G401 (cell line): ENCODE measurements at regions not wholly inside any gene's neighbourhood (a gene's known extent, or its start where the extent isn't known, plus 50 kb on each side); places are given as distances from the start of the nearest gene placed in this dataset.

Experiments used
- DNase-seq: peaks from one replicate; pipeline ENCODE4 v3.0.0-alpha.2; 2015; ENCODE audit warnings: low spot score
- in situ Hi-C: cut with HindIII; loops from 2 replicates; pipeline ENCODE4 v1.10.0; 2016; ENCODE audit warnings: low sequenced_read_pairs, mixed read lengths

DNA sequence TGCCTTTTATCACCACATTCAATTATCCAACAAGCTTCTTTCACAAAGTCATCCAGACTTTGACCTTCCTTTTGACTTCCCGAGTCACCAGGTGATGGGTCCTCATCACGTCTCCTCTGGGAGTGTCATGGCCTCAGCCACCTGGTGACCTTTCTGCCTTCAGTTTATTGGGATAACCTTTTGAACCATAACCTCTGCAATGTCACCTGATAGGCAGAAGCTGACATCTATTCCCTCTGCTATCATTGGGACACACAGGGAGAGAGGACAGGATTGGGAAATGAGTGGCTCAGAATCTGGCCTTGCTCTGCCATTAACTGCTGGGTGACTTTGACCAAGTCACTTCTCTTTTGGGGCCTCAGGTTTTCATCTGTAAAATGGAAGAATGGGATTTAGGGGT lies 388.7 kb downstream of the NUAK1 start:
- in situ Hi-C loops, result no loop called here
- DNase-seq, result no peak

DNA sequence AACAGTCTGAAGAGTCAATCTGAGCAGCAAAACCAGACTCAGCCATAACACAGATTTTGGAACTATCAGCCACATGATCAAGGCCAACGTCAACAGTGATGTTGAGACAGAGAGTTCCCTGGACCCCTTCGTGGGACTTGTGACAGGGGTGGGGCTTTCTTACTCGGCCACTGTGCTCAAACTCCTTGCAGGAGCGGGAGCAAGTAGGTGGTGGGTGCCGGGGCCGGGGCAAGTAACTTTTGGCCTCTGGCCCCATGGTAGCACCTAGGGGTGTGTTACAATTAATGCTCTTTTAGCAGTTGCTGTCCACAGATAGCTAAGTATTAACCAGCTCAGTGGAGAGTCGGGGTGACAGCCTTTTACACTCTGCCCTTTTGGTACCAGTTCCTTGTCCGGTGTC lies 384.4 kb downstream of the NUAK1 start:
- in situ Hi-C loops, result no loop called here
- DNase-seq, result no peak

DNA sequence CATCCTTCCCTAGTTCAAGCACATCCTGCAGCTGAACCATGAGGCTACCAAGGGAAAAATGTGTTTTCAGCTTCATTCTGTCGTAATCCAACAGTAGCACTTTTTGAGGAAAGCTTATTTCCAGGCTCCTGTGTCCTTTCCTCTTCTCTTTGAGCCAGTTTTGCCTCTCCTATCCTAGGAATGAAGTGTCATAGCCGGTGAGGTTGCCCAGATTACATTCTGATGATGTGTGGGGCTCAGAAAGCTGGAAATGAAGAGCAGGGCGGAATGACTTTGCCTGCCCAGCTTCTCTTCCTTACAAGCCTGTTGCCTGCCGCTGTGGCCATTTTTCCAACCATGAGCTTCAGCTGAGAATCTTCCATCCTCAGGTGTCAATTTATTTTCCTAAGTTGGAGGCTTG lies 381.8 kb downstream of the NUAK1 start:
- in situ Hi-C loops, result no loop called here
- DNase-seq, result no peak

DNA sequence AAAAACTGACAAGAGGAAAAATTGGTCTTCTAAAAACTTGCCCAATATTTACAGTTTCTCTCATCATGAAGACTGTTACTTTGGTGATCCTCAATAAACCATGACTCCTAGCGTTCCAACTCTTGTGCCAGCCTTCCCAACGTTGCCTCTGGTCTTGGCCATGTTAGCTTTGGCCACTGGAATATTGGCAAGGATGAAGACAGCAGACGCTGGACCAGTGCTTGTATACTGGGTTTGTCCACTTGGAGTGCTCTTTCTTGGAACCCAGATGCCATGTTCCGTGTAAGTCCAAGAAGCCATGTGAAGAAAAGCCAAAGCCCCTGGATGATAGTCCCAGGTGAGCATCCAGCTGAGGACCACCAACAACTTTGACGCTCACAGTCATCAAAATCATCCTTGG lies 379.6 kb downstream of the NUAK1 start:
- DNase-seq, result no peak
- in situ Hi-C loops, result no loop called here

DNA sequence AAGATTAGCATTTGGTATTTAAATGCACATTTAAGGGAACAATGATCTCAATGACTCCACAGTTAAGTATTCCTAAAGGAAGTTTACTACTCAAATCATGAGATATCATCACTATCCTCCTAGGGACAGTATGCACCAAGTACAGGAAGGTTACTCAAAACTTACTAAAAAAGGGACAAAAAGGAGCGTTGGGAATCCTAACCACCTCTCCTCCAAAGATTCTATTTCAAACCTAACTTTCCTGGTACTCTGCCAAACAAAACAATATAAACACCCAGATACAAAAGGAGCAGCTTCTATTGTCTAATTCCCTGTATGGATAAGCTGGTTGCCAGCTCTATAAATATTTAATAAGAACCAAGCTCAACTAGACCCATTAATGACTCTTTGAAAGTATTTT lies 377.7 kb downstream of the NUAK1 start:
- no peak for DNase-seq
- in situ Hi-C loops, result no loop called here

DNA sequence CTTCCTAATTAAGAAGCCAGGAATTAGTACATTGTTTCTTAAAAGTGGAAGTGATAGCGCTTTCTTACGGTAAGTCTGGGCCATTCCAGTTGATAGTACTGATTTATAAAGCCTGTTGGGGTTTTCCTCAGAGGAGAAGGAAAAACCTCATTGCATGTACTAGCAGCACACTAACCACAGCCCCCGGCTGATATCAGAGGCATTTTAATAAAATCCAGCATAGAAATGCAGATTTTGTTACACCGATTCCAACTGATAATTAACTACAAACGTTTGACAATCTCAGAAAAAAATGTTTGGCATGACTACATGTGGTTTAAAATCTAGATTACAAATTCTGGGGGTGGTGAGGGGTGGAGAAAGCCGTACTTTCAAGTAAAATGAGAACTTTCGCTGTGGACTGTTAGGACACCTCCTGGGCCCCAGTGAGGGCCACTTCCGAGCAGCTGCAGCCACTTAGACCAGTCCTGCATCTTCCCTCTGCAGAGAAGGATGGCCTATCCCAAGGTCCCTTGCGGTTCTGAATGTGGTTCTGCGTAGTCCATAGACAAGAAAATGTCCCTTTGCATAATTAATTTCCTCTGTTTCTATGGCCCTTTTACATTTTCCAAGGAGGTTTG lies 374.4 kb downstream of the NUAK1 start:
- DNase-seq, result no peak
- in situ Hi-C loops, result no loop called here

DNA sequence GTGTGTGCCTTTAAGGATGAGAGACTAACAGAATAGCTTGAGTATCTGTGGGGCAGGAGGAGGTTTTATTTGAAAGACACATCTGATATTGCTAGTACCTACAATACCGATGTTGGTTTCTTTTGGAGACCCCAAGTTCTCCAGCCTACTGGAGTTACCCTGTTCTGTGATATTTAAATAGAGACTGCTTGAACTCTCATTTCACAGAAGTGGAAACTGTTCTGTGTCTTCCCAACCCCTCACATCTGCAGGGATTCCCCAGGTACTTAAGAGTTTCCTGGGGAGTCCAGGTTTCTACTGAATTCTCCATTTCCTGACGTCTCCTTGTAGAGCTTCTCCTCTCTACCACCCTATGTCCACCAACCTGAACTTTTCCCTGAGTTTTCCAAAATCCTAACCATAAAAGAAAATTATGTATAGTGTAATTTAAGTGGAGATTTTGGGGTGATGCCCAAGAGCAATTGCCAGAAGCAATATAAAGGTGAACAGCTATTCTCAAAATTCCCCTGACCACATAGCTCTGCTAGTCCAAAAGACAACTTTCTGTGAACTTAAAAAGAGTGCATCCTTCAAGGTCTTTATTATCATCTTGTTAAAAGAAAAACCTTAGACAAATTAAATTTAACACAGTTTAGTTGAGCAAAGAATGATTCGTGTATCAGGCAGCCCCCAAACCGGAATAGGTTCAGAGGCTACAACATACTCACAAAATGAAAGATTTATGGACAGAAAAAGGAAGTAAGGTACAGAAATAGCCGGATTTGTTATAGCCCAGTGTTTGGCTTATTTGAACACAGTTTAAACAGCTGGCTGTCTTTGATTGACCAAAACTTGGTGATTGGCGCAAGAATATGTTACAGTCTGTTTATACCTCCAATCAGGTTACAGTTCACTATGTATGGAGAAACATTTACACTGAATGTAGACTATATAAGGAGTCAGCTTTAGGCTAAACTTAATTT lies 373.4 kb downstream of the NUAK1 start:
- in situ Hi-C loops, result no loop called here
- no peak for DNase-seq

DNA sequence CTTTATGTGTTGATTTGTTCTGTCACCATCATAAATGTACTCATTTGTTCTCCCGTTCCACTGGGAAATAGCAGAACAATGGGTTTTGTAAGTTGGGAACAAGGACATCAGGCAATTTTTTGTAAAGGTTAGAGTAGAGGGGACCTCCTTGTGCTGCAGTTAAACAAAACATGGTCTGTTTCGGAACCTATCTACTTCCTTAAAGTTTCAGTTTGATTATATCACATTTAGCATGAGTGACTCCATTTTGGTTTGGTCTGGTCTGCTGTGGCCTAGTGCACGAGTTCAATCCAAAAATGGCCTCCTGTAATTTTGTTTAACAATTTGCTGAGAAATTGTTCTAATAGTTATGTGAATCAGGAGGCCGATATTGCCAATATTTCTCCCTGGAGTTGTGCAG lies 372.7 kb downstream of the NUAK1 start:
- DNase-seq, result no peak
- in situ Hi-C loops, result no loop called here

DNA sequence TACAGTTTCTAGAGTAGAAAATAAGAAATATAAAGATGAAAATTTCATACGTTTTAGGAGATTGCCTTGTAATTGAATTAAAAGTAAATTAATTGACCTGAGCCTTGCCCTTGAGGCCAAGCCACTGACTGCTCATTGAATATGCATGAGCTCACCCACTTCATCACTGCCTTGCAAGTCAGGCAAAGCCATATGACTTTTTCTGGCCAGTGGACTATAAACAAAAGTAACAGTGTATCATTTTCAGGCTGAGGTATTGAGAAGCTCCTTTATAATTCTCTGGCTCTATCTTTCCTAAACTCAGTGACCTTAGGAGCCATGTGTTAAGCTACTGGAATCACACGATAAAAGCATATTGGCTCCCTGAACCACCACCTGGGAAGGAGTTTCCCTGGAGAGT lies 369.3 kb downstream of the NUAK1 start:
- in situ Hi-C loops, result no loop called here
- DNase-seq, result no peak

DNA sequence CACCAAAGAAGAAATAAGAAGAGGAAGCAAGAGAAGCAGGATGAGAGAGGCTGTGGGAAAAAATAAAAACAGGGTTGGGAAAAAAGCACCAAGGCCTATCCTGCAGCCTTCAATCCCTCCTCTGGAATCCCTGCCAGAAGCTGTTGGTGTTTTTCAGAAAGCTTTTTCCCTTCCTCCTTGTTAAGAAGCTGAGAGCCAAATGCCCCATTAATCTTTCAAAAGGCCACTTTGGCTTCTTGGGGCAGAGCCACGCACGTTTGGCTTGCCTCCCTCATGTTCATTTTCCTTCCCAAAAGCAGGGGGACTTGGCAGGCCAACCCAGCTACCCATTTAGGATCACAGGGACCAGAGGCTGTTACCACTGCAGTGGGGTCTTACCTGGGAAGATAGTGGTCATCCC lies 365.3 kb downstream of the NUAK1 start:
- DNase-seq, result peak; percentile 54
- in situ Hi-C loops, result no loop called here

DNA sequence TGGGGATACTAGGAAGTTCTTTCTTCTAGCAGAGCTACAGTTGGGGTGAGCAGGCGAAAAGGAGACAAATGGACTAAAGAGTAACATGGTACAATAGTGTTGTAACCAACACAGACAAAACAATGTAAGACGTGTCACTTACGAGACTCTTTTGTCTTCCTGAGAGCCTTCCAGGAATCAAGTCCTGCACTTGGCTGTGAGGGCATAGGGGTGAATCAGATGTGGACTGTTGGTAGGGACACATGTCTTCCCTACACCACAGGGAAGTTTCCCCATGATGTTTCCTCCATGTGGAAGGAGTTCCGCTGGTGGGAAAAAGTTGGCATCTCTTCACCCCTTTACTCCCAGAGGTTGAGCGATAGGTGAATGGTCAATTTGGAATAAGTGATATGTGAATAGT lies 364.7 kb downstream of the NUAK1 start:
- in situ Hi-C loops, result no loop called here
- DNase-seq, result no peak

DNA sequence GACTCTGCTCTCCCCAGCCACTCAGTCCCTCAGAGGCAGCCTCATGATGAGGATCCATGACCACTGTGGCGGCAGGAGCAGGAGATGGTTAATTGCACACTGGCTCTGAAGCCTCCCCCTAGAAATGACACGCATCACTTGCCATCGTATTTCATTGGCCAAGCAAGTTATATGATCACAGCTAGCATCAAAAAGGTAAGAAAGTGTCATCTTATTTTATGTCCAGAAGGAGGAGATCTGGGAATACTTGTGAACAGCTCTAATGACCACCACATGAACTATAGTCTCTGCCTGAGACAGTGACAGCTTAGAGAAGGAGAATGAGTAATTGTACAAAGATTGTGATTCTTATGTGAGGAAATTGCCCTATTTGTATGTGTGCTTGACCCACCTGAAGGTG lies 363.4 kb downstream of the NUAK1 start:
- DNase-seq, result peak; percentile 2
- in situ Hi-C loops, result no loop called here

DNA sequence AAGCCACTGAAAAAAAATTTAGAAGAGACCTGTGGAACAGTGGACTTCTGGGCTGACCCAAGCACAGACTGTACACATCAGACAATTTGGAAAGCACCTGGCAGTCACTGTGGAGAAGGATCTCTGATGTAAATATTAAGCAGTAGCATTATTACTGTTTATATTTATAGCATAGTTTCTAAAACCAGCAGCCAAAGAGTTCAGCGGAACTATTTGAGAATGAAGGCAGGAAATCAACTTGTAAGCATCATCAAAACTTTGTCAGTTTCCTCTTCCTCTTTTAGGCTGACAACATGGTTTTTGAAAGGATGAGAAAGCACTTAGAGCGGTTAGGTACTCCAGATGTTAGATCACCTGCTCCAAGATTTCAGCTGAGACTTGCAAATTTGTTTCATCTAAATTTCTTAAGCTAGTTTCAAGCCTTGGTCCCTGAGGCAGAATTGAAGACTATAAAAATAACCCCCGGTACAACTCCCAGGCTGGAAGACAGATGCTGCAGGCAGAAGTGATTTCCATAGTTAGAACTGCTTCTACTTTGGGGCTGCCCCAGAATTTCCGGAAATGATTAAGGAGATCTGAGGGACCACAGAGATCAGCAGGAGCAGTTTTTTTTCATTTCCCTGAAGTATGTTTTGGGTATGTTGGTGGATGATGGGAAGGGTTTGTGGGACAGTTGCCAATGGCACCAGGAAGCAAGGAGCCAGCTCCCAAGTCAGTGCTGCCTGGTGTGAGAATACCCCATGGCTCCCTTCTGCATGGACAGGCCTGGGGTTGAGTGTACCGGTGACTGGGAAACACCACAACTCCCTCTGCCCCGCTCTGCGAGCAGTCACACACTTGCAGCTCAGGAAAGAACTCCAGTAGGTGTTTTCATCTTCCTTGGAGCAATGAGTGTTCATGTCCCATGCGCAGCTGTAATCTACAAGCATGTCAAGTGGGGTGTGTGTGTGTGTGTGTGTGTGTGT lies 354.5 kb downstream of the NUAK1 start:
- no peak for DNase-seq
- in situ Hi-C loops, result no loop called here

DNA sequence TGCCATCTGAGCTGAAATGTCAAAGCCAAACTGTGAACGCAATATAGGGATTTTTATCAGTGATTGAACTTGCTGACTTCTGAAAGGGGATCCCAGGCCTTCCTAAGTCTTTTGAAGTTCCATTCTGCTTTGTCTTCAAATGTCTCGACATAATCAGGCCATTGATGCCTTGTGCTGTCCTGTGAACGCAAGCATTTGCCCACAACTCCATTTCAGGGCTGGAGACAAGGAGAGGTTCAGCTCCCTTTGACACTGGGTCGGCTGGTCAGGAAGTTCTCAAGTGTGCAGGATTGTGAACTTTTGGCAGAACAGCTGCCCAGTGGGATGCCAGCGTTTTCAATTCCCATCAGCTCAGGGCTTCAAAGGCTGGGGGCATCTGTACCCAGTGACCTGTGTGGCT lies 345.3 kb downstream of the NUAK1 start:
- in situ Hi-C loops, result no loop called here

DNA sequence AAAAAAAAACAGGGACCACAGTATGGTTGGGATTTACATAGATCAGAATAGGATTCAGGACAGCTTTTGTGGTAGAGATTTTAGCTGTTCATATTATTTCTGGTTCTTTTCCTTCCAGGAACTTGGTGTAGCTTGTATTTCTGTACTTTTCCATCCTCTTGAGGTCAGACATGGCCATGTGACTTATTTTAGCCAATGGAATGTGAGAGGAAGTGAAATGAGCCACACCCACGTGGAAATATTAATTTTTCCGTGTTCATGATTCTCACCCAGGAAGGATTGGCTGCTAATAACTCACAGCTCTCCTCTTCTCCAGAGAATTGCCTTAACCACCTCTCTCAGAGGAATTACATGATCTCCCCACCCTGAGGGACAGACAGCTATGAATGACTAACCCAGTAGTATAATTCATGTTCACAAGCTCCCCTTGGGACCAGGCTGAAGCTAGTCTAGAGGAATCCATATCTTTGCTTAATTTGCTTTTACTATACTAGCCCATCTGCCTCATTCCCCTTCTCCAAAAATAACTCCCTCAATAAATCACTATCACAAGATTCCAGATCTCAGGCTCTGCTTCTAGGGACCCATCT lies 340.4 kb downstream of the NUAK1 start:
- in situ Hi-C loops, result no loop called here
- DNase-seq, result no peak

More for the DNA sequence above, 345.3 kb downstream of the NUAK1 start:
- DNase-seq, result no peak

DNA sequence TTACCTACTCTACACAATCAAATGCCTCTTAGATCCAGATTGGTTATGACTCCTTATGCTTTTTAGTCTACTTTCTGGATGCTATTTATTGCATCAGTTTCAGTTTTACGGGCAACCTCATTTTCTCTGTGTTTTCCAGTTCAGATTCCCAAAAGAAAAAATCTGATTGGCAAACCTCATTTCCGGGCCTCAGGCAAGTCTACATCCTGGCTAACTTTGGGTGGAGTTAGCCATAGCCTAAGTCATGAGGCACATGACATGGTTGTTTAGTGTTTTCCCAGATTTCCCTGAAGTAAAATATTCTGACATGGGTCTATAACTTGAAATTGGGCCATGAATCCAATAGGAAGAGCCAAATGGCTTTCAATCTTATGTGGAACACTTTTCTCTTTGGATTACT lies 339.7 kb downstream of the NUAK1 start:
- in situ Hi-C loops, result no loop called here
- DNase-seq, result no peak

DNA sequence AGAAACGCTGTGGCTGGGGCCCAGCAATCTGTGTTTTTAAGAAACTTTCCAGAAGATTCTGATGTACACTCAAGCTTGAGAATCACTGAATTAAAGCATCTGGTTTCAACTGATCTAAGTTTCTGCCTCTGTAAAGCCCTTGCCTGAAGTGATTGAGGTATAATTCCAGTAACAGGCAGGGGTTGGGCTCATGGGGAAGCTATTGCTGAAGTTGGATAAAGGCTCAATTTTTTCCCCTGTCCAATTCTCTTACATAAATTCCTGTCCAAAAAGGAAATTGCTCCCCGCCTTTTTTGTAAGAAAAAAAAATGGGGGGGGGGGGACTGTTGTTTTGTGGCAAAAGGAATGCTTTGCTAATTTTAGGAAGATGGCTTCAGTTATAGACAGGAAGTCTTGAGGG lies 337.4 kb downstream of the NUAK1 start:
- in situ Hi-C loops, result no loop called here
- DNase-seq, result no peak

DNA sequence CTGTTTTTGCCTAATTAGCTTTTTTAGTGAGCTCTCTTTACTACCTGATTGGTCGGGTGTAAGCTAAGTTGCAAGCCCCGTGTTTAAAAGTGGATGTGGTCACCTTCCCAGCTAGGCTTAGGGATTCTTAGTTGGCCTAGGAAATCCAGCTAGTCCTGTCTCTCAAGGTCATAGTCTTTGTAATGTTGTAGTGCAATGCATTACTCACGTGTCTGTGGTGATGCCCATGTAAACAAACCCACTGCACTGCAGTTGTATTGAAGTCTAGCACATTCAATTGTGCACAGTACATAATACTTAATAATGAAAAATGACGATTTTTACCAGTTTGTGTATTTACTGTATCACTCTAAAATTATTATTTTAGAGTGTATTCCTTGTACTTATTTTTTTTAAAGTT lies 335.5 kb downstream of the NUAK1 start:
- in situ Hi-C loops, result no loop called here
- DNase-seq, result no peak

DNA sequence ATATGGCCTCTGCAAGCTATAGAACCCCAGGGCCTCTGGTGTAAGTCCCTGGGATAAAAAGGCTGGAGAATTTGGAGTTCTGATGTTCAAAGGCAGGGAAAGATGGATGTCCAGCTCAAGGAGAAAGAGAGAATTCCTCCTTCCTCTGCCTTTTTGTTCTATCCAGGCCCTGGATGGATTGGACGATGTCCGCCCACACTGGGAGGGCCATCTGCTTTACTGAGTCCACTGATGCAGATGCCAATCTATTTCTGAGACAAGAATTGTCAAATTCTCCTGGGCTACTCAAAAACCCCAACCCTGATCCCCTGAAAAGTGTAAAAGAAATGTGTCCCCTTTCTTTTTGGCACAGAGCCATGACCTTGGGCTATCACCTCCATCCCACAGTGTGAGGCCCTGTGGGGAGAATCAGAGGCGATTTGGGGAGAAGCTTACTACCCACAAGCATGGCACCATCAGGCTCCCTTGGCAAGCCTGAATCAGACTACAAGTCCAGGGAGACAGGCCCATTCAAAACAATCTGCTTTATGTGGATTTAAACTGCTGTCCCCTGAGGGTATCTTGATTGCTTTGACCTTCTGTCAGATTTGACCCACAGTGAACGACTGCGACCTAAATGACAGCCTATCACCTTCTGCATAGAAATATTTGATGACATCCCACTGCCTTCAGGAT lies 334.0 kb downstream of the NUAK1 start:
- in situ Hi-C loops, result no loop called here
- peak; percentile 79 for DNase-seq
